ENCODE measurements at regions not wholly inside any gene's neighbourhood (a gene's known extent, or its start where the extent isn't known, plus 50 kb on each side); places are given as distances from the start of the nearest gene placed in this dataset.

- CTCF ChIA-PET: no interaction called here
- Histone ChIP-seq H3K79me2 (ENCODE audit: control insufficient read depth, insufficient read depth, low read length) (no peaks in the 10 kb centered on the region), H3K27ac (ENCODE audit: low read length in 2 of 2) (no peak overlapping the region), H3K27me3 (replicated peaks in 1 of 4; ENCODE audit: control extremely low read depth in 1 of 4, control insufficient read depth in 3 of 4, insufficient read depth in 4 of 4, low read length in 3 of 4) (no peaks in the 10 kb centered on the region), H4K20me1 (ENCODE audit: control insufficient read depth, insufficient read depth, low read length, poor library complexity, severe bottlenecking) (no peaks in the 10 kb centered on the region), H3K4me1 (ENCODE audit: control insufficient read depth in 2 of 2, insufficient read depth in 2 of 2, low read length in 2 of 2) (no peaks in the 10 kb centered on the region), H3K9ac (ENCODE audit: low read length) (no peak overlapping the region), H3K9me3 (ENCODE audit: control extremely low read depth in 1 of 3, control insufficient read depth in 2 of 3, insufficient read depth in 1 of 3, low read length in 2 of 3) (no peaks in the 10 kb centered on the region), H2AFZ (ENCODE audit: insufficient read depth, low read depth, low read length, poor library complexity, severe bottlenecking) (no peak overlapping the region), H3K36me3 (replicated peaks in 1 of 2; ENCODE audit: control extremely low read depth in 1 of 2, control insufficient read depth in 1 of 2, extremely low read depth in 1 of 2, insufficient read depth in 2 of 2, low read length in 1 of 2) (no peaks in the 10 kb centered on the region), H3K4me3 (ENCODE audit: control extremely low read depth in 1 of 5, extremely low read depth in 1 of 5, insufficient read depth in 1 of 5, low read depth in 2 of 5, low read length in 4 of 5) (no peak overlapping the region), H3K4me2 (replicated peaks; ENCODE audit: low read depth, low read length, poor library complexity, severe bottlenecking) (no peak overlapping the region)
- no peak for DNase-seq
- POLR2A ChIA-PET: no interaction called here
- Mint-ChIP-seq H3K9me3 (ENCODE audit: insufficient read depth) (no peaks in the 10 kb centered on the region), H3K27me3 (no peaks in the 10 kb centered on the region), H3K4me3 (no peak overlapping the region), H3K4me1 (no peaks in the 10 kb centered on the region), H3K27ac (no peak overlapping the region)
- no peak for TF ChIP-seq EZH2 (IDR thresholded peaks at IDR 0.05; ENCODE audit: borderline replicate concordance, insufficient read depth, low read depth, low read length, poor library complexity, severe bottlenecking)
- intact Hi-C loops (cut with micrococcal nuclease): no loop called here
- ATAC-seq (ENCODE audit: low read depth): no peak
- WGBS (ENCODE audit: insufficient coverage): no CpG with 5 or more reads among the region's 3 CpGs
Observed at GRCh38 chr6:94401311-94401710, 982.0 kb upstream of the EPHA7 start.

- no peak overlapping the region for H3K27ac ChIP-seq (ENCODE audit: low read length in 2 of 2)
- no peaks in the 10 kb centered on the region for H3K79me2 ChIP-seq (ENCODE audit: control insufficient read depth, insufficient read depth, low read length)
- H3K4me3 ChIP-seq (ENCODE audit: control extremely low read depth in 1 of 5, extremely low read depth in 1 of 5, insufficient read depth in 1 of 5, low read depth in 2 of 5, low read length in 4 of 5): no peak overlapping the region
- H3K4me1 ChIP-seq (ENCODE audit: control insufficient read depth in 2 of 2, insufficient read depth in 2 of 2, low read length in 2 of 2): no peaks in the 10 kb centered on the region
- no peak overlapping the region for H2AFZ ChIP-seq (ENCODE audit: insufficient read depth, low read depth, low read length, poor library complexity, severe bottlenecking)
- Mint-ChIP-seq H3K9me3 (ENCODE audit: insufficient read depth) (no peaks in the 10 kb centered on the region), H3K27ac (no peak overlapping the region), H3K4me1 (no peaks in the 10 kb centered on the region), H3K4me3 (no peak overlapping the region), H3K27me3 (no peaks in the 10 kb centered on the region)
- H3K4me2 ChIP-seq (replicated peaks; ENCODE audit: low read depth, low read length, poor library complexity, severe bottlenecking): no peak overlapping the region
- H3K36me3 ChIP-seq (replicated peaks in 1 of 2; ENCODE audit: control extremely low read depth in 1 of 2, control insufficient read depth in 1 of 2, extremely low read depth in 1 of 2, insufficient read depth in 2 of 2, low read length in 1 of 2): no peaks in the 10 kb centered on the region
- DNase-seq (no peak), ATAC-seq (ENCODE audit: low read depth) (no peak)
- TF ChIP-seq EZH2 (IDR thresholded peaks at IDR 0.05; ENCODE audit: borderline replicate concordance, insufficient read depth, low read depth, low read length, poor library complexity, severe bottlenecking) (no peak), CTCF (IDR thresholded peaks at IDR 0.05) (no peak)
- H4K20me1 ChIP-seq (ENCODE audit: control insufficient read depth, insufficient read depth, low read length, poor library complexity, severe bottlenecking): no peaks in the 10 kb centered on the region
- intact Hi-C loops (cut with micrococcal nuclease): no loop called here
- H3K9ac ChIP-seq (ENCODE audit: low read length): no peak overlapping the region
- CTCF ChIA-PET: no interaction called here
- WGBS (ENCODE audit: insufficient coverage): no CpG with 5 or more reads among the region's 2 CpGs
- POLR2A ChIA-PET: no interaction called here
- no peaks in the 10 kb centered on the region for H3K9me3 ChIP-seq (ENCODE audit: control extremely low read depth in 1 of 3, control insufficient read depth in 2 of 3, insufficient read depth in 1 of 3, low read length in 2 of 3)
- H3K27me3 ChIP-seq (replicated peaks in 1 of 4; ENCODE audit: control extremely low read depth in 1 of 4, control insufficient read depth in 3 of 4, insufficient read depth in 4 of 4, low read length in 3 of 4): no peaks in the 10 kb centered on the region
Observed at GRCh38 chr6:94394822-94395221, 975.5 kb upstream of the EPHA7 start.

All from B cell (primary cell).